Limb (tissue), 2 donors: ENCODE measurements at regions not wholly inside any gene's neighbourhood (a gene's known extent, or its start where the extent isn't known, plus 50 kb on each side); places are given as distances from the start of the nearest gene placed in this dataset.

Experiments used
- DNase-seq, 2 donors: peaks; one replicate each; pipeline ENCODE4 v3.0.0-alpha.2; 2016; ENCODE audit errors: extremely low spot score in 2 of 2

GRCh38 chr2:167900435-167901114 is 346.8 kb downstream of the STK39 start:
- no peak for DNase-seq

- DNase-seq, result no peak
These were observed 349.1 kb downstream of the STK39 start for GRCh38 chr2:167898340-167898739.

- no peak for DNase-seq
These were observed 355.6 kb downstream of the STK39 start for GRCh38 chr2:167891841-167892240.

- DNase-seq, result no peak
These were observed 356.7 kb downstream of the STK39 start for GRCh38 chr2:167890739-167891138.

GRCh38 chr2:167880415-167880814 is 367.0 kb downstream of the STK39 start:
- no peak for DNase-seq

GRCh38 chr2:167875529-167875928 is 371.9 kb downstream of the STK39 start:
- DNase-seq, result no peak

- DNase-seq, result no peak
These were observed 372.6 kb downstream of the STK39 start for GRCh38 chr2:167874812-167875211.

GRCh38 chr2:167871286-167871685 is 376.1 kb downstream of the STK39 start:
- DNase-seq, result no peak

- DNase-seq, result no peak
These were observed 378.2 kb downstream of the STK39 start for GRCh38 chr2:167869200-167869599.

- no peak for DNase-seq
These were observed 384.0 kb downstream of the STK39 start for GRCh38 chr2:167863377-167863776.

- DNase-seq, result no peak
These were observed 384.6 kb downstream of the STK39 start for GRCh38 chr2:167862782-167863181.

GRCh38 chr2:167862296-167862695 is 385.1 kb downstream of the STK39 start:
- DNase-seq, result no peak

GRCh38 chr2:167861574-167862193 is 385.7 kb downstream of the STK39 start:
- DNase-seq, result no peak

- DNase-seq, result no peak
These were observed 387.3 kb downstream of the STK39 start for GRCh38 chr2:167860082-167860481.

- DNase-seq, result no peak
These were observed 387.7 kb downstream of the STK39 start for GRCh38 chr2:167859676-167860075.

GRCh38 chr2:167858086-167858485 is 389.3 kb downstream of the STK39 start:
- no peak for DNase-seq

GRCh38 chr2:167857416-167857815 is 390.0 kb downstream of the STK39 start:
- DNase-seq, result no peak

- DNase-seq, result no peak
These were observed 391.2 kb downstream of the STK39 start for GRCh38 chr2:167856190-167856589.

- no peak for DNase-seq
These were observed 392.2 kb downstream of the STK39 start for GRCh38 chr2:167855211-167855610.

GRCh38 chr2:167853717-167854116 is 393.7 kb downstream of the STK39 start:
- DNase-seq, result no peak

GRCh38 chr2:167851876-167852275 is 395.5 kb downstream of the STK39 start:
- DNase-seq, result no peak

GRCh38 chr2:167851323-167851860 is 396.0 kb downstream of the STK39 start:
- DNase-seq, result no peak
